NCI-H510A treated with DMSO at 0.1 percent for 48 hours (cell line): ENCODE measurements at regions not wholly inside any gene's neighbourhood (a gene's known extent, or its start where the extent isn't known, plus 50 kb on each side); places are given as distances from the start of the nearest gene placed in this dataset.
A peak's percentile ranks its signal among the peaks of the same experiment; 100 is the strongest.
"Not testable (repeated sequence)": the region's sequence is repeated elsewhere in the genome, so short reads cannot be mapped to it uniquely, and the experiment has no call there.

ENCODE experiments used
- DNase-seq: peaks from one replicate; lab custom pipeline; 2025; lab: John Stamatoyannopoulos, UW

DNA sequence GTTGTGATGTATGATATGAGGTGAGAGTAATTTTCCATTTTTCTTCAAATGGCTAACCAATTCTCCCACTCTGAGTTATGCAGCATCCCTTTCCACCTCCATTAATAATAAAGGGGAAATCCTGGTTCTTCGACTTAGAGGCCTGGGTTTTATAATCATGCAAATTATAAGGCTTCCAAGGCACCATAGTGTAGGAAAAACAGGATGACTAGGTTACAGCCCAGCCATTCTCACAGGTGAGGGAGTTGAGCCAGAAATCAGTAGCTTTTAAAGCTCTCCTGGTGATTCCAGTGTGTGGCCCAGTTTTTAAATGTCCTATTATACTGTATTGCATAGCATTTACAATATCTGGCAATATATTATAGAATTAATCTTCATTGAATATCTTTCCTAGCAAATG, 203.1 kb downstream of the ARHGEF9 start:
- no peak for DNase-seq

DNA sequence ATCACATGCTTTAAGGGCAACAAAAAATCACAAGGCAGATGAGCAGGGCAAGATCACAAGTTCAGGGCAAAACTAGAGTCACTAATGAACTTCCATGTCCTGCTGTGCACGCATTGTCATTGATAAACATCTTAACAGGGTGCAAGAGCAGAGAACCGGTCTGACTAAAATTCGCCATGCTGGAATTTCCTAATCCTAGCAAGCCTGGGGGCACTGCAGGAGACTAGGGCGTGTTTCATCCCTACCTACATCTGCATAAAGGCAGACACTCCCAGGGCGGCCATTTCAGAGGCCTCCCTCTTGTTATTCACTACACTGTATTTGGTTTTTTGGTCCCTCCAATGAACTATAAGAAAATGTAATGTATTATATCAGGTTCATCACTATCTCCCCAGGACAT, 203.6 kb downstream of the ARHGEF9 start:
- no peak for DNase-seq

DNA sequence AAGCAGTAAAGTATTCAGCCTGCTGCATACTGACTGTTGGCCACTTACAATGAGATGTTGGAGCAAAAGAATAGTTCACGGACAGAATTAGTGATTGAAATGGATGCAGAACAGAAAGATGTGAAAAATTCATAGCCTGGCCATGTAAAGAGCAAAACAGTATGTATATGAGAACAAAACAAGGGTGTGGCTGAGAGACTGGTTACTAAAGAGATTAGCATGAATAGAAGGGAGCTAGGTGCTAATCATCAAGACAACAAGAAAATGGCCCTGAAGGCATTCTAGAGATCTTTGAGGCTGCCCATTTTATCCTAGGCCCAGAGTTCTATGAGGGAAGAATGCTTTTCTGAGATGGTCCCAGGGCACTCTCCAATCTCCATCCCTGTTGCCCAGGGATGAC, 208.5 kb downstream of the ARHGEF9 start:
- no peak for DNase-seq

DNA sequence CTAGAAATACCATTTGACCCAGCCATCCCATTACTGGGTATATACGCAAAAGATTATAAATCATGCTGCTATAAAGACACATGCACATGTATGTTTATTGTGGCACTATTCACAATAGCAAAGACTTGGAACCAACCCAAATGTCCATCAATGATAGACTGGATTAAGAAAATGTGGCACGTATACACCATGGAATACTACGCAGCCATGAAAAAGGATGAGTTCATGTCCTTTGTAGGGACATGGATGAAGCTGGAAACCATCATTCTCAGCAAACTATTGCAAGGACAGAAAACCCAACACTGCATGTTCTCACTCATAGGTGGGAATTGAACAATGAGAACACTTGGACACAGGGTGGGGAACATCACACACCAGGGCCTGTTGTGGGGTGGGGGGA, 209.3 kb downstream of the ARHGEF9 start:
- not testable (repeated sequence) for DNase-seq

DNA sequence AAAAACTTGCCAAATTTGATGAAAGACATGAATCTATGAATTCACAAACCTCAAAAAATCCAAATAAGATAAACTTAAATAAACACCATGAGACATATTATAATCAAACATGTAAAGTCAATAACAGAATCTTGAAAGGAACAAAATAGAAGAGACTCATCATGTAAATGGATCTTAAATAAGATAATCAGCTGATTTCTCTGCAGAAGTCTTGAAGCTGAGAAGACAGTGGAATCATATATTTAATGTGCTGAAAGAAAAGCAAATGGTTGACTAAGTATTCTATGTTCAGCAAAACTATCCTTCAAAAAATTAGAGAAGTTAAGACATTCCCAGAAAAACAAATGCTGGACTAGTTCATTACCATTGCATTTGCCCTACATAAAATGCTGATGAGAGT, 215.7 kb upstream of the SPIN4 start:
- no peak for DNase-seq

DNA sequence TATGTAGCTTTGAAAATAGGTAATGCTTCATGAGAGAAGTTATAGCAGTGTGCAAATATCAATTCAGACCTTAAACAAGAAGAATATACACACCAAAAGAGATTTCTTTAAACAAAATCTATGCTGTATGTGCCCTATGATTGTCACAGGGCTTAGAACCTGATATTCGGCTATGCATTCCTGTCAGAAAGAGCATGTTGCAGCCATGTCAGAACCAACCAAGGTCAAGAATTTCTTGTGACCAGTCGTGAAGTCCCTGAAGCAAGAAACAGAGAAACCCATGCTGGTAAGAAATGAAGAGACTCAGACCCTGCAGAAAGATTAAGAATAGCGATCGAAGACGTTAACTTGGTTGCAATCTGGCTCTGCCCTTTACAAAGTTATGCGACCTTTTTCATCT, 210.3 kb upstream of the SPIN4 start:
- peak; percentile 2 for DNase-seq

DNA sequence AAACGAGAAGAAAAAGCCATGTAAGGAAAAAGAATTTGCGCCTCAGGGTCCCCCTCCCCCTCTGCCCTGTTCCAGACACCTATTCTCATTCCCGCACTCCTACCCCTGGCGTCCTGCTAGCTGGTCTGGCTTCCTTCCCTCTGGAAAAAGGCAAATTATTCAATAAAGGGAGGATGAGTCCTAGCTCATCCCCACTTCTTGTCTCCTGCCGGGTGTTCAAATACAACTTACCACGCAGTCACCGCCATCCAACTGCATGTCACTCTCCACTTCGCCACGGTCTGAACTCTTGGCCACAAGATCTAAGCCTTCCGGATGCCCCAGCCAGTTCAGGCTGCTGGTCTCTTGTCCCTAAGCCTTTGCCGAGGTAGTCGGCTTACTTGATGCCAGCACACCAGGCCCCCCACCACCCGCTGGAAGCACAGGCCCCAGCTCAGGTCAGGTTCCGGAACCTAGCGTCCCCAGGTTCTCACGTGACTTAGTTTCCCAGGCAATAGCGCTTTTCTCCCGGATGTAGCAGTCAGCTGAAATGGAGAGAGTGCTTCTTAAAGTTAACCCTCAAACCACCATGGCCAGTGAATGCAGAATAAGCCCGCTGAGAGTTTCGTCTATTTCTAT, 209.6 kb upstream of the SPIN4 start:
- peak; percentile 51 for DNase-seq

DNA sequence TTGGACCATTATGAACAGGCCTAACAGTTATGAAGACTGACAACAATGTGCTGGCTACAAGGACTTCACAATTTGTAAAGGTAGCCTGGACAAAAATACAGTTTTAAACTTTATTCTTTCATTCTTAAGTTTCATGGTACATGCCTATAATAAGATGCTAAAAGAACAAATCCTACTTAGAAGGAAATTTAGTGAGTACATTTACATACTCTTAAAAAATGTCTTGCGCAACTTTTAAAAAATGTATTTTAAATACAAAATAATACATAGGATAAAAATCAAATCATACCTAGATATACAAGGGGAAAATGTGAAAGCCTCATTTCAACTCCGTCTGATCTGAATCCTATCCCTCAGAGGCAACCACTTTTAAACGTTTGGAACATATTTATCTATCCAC, 200.7 kb upstream of the SPIN4 start:
- DNase-seq, result no peak

DNA sequence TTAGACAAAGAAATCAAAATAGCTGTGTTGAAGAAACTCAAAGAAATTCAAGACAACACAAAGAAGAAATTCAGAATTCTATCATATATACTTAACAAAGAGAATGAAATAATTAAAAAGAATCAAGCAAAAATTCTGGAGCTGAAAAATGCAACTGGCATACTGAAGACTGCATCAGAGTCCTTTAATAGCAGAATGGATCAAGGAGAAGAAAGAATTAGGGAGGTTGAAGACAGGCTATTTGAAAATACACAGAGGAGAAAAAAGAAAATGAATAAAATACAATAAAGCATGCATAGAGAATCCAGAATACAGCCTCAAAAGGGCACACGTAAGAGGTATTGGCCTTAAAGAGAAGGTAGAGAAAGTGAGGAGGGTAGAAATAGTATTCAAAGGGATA, 179.5 kb upstream of the SPIN4 start:
- no peak for DNase-seq

DNA sequence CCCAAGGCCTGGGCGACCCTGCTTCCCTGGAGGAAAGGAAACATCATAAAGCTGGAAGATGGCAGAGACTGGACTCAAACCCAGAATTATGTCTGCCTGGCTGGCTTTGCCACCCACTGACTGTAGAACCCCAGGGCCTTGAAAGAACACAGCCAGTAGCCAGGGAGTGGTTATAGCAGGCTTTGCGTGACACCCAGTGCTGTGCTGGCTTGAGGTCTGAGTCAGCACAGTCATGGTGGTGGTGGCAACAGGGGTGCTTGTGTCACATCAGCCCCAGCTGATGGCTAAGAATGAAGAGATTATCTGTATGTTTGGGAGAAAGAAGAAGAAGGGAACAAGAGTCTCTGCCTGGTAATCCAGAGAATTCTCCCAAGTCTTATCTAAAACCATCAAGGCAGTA, 178.8 kb upstream of the SPIN4 start:
- DNase-seq, result no peak

DNA sequence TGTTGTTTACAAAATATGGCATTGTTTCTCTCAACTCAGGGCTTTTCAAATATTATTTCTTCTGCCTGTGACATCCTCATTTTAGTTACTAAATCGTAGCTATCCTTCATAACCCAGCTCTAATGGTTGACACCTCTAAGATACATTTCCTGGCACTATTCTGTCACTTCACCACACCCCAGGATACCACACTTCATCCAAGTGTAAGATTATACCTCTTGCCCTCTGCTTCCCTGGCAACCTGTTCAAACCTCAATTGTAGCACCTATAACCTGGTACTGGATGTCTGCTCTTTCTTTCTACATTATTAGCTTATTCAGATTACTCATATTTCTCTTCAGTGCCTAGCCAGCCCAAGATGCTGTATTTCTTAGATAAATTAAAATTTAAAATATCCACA, 175.7 kb upstream of the SPIN4 start:
- DNase-seq, result no peak

DNA sequence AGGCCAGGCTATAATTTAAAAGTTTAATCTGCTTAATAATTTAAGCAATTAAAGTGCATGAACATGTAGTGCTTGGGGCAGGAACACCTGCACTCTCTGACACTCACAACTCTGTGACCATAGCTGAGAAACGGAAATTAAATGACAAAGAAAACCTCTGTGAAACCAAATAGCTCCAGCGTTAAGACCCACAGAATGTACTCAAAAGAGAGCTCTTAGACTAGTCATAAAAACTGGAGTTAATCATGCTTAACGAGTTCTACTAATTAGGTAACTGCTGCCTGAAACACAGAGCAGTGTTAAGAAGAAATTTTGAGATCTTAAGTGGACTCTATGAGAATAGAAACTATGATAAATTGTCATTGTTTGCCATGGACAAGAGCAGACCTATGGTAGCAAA, 174.4 kb upstream of the SPIN4 start:
- DNase-seq, result no peak

DNA sequence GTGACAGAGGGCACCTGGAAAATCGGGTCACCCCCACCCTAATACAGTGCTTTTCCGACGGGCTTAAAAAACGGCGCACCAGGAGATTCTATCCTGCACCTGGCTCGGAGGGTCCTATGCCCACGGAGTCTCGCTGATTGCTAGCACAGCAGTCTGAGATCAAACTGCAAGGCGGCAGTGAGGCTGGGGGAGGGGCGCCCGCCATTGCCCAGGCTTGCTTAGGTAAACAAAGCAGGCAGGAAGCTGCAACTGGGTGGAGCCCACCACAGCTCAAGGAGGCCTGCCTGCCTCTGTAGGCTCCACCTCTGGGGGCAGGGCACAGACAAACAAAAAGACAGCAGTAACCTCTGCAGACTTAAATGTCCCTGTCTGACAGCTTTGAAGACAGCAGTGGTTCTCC, 168.2 kb upstream of the SPIN4 start:
- not testable (repeated sequence) for DNase-seq

DNA sequence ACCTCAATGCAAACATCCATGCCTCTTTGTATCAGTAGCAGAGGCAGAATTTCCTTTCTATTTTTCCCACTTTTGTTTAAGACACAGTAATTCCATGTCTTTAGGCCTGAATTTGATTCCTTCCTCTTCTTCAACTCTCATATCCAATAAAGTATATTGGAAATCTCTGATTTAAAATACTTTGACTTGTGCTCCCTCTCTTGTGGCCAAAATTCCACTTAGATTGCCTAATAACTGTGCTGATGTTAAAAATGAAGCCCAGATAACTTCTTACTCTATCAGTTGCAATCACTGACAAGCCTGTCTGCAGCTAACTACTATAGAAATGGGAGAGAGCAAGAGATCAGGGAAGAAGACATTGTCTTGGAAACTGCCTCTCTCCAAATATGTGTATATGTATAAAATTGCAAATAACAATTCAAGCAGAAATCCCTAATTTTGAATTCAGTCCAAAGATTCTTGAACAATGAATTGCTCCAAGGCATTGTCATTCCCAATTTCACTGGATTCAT, 163.5 kb upstream of the SPIN4 start:
- no peak for DNase-seq

DNA sequence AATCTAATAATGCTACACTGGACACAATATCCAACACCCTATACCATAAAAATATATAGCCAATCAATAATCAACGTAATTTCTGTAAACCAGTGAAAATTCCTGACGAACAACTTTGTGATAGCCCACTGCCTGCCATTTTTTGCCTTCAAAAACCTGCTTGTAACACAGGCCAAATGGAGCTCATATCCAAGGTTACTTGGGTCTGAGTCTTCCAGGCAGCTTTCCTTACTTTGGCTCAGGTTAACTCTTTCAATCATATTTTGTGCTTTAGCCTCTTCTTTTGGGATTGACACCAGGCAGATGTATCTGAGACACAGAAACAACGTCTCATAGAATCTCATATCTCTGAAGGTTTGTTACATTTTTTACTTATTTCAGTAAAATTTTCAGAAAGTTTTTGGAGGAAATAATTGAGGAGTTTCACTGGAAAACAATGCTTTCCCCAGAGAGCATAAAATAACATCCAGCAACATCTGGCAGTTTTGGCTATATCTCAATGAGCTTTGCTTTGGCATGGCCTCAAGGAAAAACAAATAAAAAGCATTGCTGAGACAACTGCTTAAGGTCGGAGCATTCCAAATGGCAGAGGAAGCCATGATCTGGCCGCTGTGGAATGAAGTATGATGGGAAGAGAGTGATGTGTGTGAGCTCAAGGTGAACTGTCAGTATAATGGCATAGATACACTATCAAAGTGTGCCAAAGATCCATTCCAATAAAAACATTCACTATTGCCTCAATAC, 162.9 kb upstream of the SPIN4 start:
- no peak for DNase-seq

DNA sequence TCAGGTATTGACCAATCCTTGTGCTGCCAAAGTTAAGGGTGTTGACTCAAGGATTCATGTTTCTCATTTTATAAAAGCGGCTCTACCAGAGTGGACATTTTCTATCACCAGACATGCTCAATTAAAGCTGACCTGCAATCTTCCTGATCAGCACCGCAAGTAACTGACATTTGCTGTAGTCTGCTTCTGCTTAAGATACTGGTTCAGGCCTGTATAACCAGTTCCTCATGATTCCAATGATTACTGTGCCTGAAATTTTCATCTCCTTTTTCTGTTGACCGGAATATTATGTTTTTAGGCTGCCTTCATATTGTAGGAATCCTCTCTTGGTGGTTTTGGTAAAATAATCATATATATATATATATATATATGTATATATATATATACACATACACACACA, 160.2 kb upstream of the SPIN4 start:
- DNase-seq, result no peak

DNA sequence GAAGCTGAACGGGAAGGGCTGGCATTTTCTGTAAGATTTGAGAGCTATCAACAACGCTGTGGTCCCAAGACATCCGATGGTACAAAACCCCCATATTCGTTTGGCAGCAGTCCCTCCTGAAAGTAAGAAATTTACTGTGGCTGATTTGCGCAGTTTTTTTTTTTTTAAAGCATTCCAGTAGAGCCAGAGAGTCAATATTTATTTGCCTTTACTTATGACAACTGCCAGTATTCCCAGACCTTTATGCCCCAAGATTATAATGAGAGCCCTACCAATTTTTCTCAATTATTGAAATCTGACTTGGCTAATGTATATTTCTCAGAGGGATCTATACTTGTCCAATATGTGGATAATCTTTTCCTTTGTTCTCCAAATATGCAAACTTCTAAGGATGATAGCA, 157.5 kb upstream of the SPIN4 start:
- no peak for DNase-seq

DNA sequence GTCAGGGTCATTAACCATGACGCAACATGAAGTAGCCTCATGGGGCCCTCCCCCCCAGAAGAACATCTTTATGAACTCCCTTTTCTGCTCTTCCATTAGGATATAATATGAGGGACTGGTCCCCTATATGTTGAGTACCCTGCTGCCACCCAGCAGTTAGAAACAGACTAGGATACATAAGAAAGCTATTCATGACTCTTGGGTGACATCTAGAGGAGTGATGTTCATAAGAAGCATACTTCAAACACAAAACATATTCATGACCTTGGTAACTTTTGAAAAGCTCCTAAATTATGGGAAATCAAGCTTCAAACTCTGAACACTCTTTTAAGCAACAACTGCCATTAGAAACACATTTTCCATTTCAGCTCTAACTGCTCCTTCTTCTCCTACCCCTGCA, 155.2 kb upstream of the SPIN4 start:
- no peak for DNase-seq

DNA sequence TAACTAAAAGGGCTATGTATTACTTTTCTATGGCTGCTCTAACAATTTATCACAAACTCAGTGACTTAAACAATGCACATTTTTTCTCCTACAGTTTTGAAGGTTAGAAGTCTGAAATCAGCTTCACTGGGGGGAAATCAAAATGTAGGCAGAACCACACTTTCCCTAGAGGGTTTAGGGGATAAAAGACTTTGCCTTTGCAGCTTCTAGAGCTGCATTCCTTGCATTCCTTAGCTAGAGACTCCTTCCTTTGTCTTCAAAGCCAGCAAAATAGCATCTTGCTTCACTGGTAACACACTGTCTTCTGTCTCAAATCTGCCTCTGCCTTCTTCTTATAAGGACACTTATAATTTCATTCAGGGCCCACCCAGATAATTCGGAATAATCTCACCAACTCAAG, 152.4 kb upstream of the SPIN4 start:
- DNase-seq, result no peak

DNA sequence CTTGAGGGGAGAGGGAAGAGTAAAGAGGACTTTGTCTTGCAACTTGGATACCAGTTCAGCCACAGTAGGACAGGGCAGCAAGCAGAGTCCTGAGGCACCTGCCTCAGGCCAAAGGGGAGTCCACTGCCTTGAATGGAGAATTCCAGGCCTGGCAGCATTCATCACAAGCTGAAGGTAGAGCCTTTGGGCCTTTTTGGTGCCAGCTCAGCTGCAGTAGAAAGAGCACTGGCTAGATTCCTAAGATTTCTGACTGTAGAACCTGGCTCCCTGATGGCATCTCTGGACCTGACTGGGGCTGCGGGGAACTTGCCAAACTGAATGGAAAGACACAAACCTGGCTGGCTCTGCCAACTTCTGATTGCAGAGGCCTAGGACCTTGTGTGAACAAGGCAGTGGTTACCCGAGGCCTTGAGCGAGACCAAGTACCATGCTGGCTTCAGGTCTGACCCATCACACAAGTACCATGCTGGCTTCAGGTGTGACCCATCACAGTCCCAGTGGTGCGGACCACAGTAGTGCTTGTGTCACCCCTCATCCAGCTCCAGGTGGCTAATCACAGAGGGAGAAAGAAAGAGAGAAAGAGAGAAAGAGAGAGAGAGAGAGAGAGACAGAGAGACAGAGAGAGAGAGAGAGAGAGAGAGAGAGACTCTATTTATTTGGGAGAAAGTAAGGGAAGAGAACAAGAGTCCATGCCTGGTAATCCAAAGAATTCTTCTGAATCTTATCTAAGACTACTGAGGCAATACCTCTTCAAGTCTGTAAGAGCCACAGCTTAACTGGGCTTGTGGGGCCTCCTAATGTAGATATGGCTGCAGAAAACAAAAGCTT, 137.6 kb upstream of the SPIN4 start:
- no peak for DNase-seq

DNA sequence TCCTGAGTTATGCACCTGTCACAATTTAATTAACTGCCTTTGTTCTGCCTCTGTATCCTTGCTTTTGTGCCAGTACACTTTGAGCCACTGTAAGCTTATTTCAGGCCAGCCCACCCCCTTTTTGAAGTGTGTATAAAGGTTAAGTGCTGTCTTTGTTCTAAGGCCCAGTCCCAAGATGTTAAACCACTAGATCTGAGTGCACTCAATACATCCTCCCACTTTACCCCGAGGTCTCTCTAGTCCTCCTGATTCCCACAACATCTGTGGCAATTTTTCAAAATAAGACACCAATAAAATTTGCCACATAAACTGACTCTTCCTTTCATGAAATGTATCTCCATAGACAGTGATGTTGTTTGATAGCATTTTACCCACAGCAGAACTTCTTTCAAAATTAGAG, 124.1 kb upstream of the SPIN4 start:
- no peak for DNase-seq

DNA sequence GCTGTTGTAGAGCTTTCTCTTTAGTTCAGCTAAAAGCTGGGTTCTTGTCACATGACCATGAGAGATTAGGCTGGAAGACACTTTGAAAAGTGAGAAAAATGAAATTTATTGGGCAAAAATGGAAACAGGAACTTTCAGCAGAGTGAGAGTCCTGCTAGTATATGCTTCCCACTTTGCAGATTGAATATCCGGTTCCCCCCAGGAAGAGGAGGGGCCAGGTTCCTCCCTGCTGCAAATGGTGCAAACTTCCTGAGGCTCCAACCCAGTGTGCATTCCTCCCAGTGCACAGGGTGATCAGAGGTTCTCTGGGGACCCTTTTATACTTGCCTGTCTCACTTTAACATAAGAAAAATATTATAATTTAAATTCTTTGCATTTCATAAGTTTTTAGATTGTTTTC, 119.9 kb upstream of the SPIN4 start:
- no peak for DNase-seq

DNA sequence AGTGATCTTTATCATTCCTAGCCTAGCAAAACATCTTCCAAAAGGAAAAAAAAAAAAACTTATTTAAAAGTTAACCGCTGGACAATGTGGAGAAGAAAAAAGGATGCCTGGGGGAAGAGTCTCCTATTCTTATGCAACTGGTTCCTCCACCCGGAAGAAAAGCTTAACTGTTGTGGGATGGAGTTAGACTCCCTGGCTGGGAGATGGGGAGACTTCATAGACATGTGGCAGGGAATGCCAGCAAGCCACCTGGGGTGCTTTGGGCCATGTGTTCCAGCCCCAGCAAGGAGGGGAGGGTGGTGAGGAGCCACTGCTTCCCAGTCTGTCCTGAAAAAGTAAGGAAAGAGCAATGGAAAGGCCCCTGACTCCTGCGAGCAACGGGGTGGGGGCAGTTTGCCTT, 119.4 kb upstream of the SPIN4 start:
- DNase-seq, result no peak
